SK-N-SH (cell line): ENCODE measurements at regions not wholly inside any gene's neighbourhood (a gene's known extent, or its start where the extent isn't known, plus 50 kb on each side); places are given as distances from the start of the nearest gene placed in this dataset.

Experiments used
- CTCF ChIA-PET: fragments of 300-600, 350-600 bp; formaldehyde crosslinking; extraction: SDS; loops from one replicate; lab custom pipeline; 2021; lab: Yijun Ruan, JAX
- POLR2A ChIA-PET: fragments of 350-600 bp; sonication (Branson Sonifier 250); formaldehyde crosslinking; extraction: SDS; loops from one replicate; lab custom pipeline; 2020; ENCODE audit warnings: antibody characterized with exemption, inconsistent platforms; lab: Yijun Ruan, JAX
- DNase-seq: peaks from one replicate; pipeline ENCODE4 v3.0.0; 2012
- H2AFZ ChIP-seq: fragments of 200-600 bp; sonication (generic); 2 replicates; pipeline ENCODE4 v1.8.1; 2016; ENCODE audit warnings: antibody characterized with exemption, mild to moderate bottlenecking, low read depth
- H3F3A ChIP-seq: fragments of 200-600 bp; sonication (generic); replicated peaks from 2 replicates; pipeline ENCODE3; 2016; ENCODE audit warnings: antibody characterized with exemption, mild to moderate bottlenecking; ENCODE audit not compliant: insufficient read depth
- H3K27ac ChIP-seq, 2 experiments: fragments of 200-500 bp in 1 of 2; fragments of 200-600 bp in 1 of 2; sonication (Bioruptor generic) in 1 of 2; sonication (generic), shearing (Covaris generic) in 1 of 2; 2 replicates each; pipeline versions ENCODE4 v1.5.1 to v1.6.1; 2014 to 2016; ENCODE audit warnings: low read depth in 2 of 2, inconsistent platforms in 1 of 2, low read length in 1 of 2, mild to moderate bottlenecking in 1 of 2, mixed read lengths in 1 of 2
- H3K27me3 ChIP-seq: fragments of 200-600 bp; sonication (generic), shearing (Covaris generic); 2 replicates; pipeline ENCODE4 v1.6.1; 2016; ENCODE audit warnings: mixed run types; ENCODE audit not compliant: insufficient read depth
- H3K36me3 ChIP-seq, 2 experiments: fragments of 200-500 bp in 1 of 2; fragments of 200-600 bp in 1 of 2; sonication (Bioruptor generic) in 1 of 2; sonication (generic) in 1 of 2; replicated peaks in 1 of 2; 2 replicates each; pipeline versions ENCODE3 to v1.5.1; 2014 to 2016; ENCODE audit warnings: low read length in 1 of 2, mild to moderate bottlenecking in 1 of 2; ENCODE audit not compliant: insufficient read depth in 2 of 2, control insufficient read depth in 1 of 2
- H3K4me1 ChIP-seq, 2 experiments: fragments of 200-500 bp in 1 of 2; fragments of 200-600 bp in 1 of 2; sonication (Bioruptor generic) in 1 of 2; sonication (generic), shearing (Covaris generic) in 1 of 2; 2 replicates each; pipeline versions ENCODE4 v1.5.1 to v1.6.1; 2014 to 2016; ENCODE audit warnings: low read depth in 1 of 2, low read length in 1 of 2, mixed run types in 1 of 2; ENCODE audit not compliant: insufficient read depth in 2 of 2, control insufficient read depth in 1 of 2
- H3K4me2 ChIP-seq: fragments of 200-600 bp; sonication (generic), shearing (Covaris generic); 2 replicates; pipeline ENCODE4 v1.6.1; 2017; ENCODE audit warnings: mixed run types
- H3K4me3 ChIP-seq, 2 experiments: fragments of 200-500 bp in 1 of 2; fragments of 200-600 bp in 1 of 2; sonication (Bioruptor generic) in 1 of 2; sonication (generic), shearing (Covaris generic) in 1 of 2; 2 replicates each; pipeline versions ENCODE4 v1.5.1 to v1.8.1; 2014 to 2016; ENCODE audit warnings: low read depth in 2 of 2, inconsistent platforms in 1 of 2, low read length in 1 of 2, mild to moderate bottlenecking in 1 of 2, mixed read lengths in 1 of 2, moderate library complexity in 1 of 2
- H3K79me2 ChIP-seq: fragments of 200-600 bp; sonication (generic); 2 replicates; pipeline ENCODE4 v1.8.1; 2017; ENCODE audit warnings: mild to moderate bottlenecking; ENCODE audit not compliant: insufficient read depth
- H3K9ac ChIP-seq: fragments of 200-600 bp; sonication (generic); 2 replicates; pipeline ENCODE4 v1.6.1; 2017; ENCODE audit warnings: mixed run types
- H3K9me2 ChIP-seq: fragments of 200-600 bp; sonication (generic); 2 replicates; pipeline ENCODE4 v1.6.1; 2017; ENCODE audit warnings: mixed run types
- H3K9me3 ChIP-seq: fragments of 200-600 bp; sonication (generic); 2 replicates; pipeline ENCODE4 v1.6.1; 2017; ENCODE audit warnings: mixed run types, mild to moderate bottlenecking, moderate library complexity
- H4K20me1 ChIP-seq: fragments of 200-600 bp; sonication (generic); 2 replicates; pipeline ENCODE4 v1.6.1; 2017; ENCODE audit warnings: mild to moderate bottlenecking, mixed run types; ENCODE audit not compliant: insufficient read depth
- CHD2 ChIP-seq: fragments of 150-350 bp; IDR thresholded peaks from 2 replicates; pipeline ENCODE4 v1.6.1; 2018; ENCODE audit warnings: low read length; ENCODE audit not compliant: partially characterized antibody
- EZH2phosphoT487 ChIP-seq: fragments of 200-600 bp; sonication (generic); IDR thresholded peaks from 2 replicates; pipeline ENCODE4 v1.6.1; 2017; ENCODE audit warnings: low read depth, mixed run types, mild to moderate bottlenecking, antibody characterized with exemption, moderate library complexity, borderline replicate concordance
- FOXJ3 ChIP-seq: sonication (generic); formaldehyde crosslinking; IDR thresholded peaks from 2 replicates; pipeline ENCODE4 v1.5.1; 2020; ENCODE audit warnings: mild to moderate bottlenecking, missing genetic modification reagents
- FOXM1 ChIP-seq: IDR thresholded peaks from 2 replicates; pipeline ENCODE4 v1.4.0; 2012; ENCODE audit warnings: low read depth, mild to moderate bottlenecking
- GATA2 ChIP-seq: sonication (generic); formaldehyde crosslinking; IDR thresholded peaks from 2 replicates; pipeline ENCODE4 v1.5.0; 2020; ENCODE audit warnings: mild to moderate bottlenecking, missing genetic modification reagents
- NRF1 ChIP-seq: IDR thresholded peaks from 2 replicates; pipeline ENCODE4 v1.6.1; 2012; ENCODE audit warnings: low read depth, mild to moderate bottlenecking, low read length
- PBX3 ChIP-seq: IDR thresholded peaks from 2 replicates; pipeline ENCODE4; 2012
- POLR2AphosphoS5 ChIP-seq: IDR thresholded peaks from 2 replicates; pipeline ENCODE4 v1.6.1; 2012; ENCODE audit warnings: low read depth, low read length
- RCOR1 ChIP-seq: fragments of 150-350 bp; IDR thresholded peaks from 2 replicates; pipeline ENCODE4 v1.6.1; 2017; ENCODE audit warnings: antibody characterized with exemption, low read length
- RFX5 ChIP-seq: IDR thresholded peaks from 2 replicates; pipeline ENCODE4 v1.6.1; 2012; ENCODE audit warnings: mild to moderate bottlenecking, improper control_type of control experiment, low read length
- TAF1 ChIP-seq: IDR thresholded peaks from 2 replicates; pipeline ENCODE4 v1.6.1; 2012; ENCODE audit warnings: low read depth, mild to moderate bottlenecking, low read length, moderate library complexity, borderline replicate concordance
- TCF12 ChIP-seq: IDR thresholded peaks from 2 replicates; pipeline ENCODE4 v1.4.0; 2012
- TEAD4 ChIP-seq: IDR thresholded peaks from 2 replicates; pipeline ENCODE4 v1.4.0; 2012; ENCODE audit warnings: mild to moderate bottlenecking, borderline replicate concordance; ENCODE audit not compliant: insufficient read depth
- USF2 ChIP-seq: fragments of 150-350 bp; IDR thresholded peaks from 2 replicates; pipeline ENCODE4 v1.6.1; 2017; ENCODE audit warnings: antibody characterized with exemption, low read length, low read depth, borderline replicate concordance
- WGBS: methylation state at CpG from one replicate; pipeline ENCODE4 v1.1.6; 2017; ENCODE audit warnings: low lambda C conversion rate; 5-methylcytosine and 5-hydroxymethylcytosine counted together
- TF ChIP-seq, protein P1 (sequence below): IDR thresholded peaks from 2 replicates; pipeline ENCODE4 v1.4.0; 2012; ENCODE audit warnings: low read depth, borderline replicate concordance
- TF ChIP-seq, protein P2 (sequence below): fragments of 150-350 bp; IDR thresholded peaks from 2 replicates; pipeline ENCODE4 v1.6.1; 2016; ENCODE audit warnings: mild to moderate bottlenecking, low read depth, low read length

DNA sequence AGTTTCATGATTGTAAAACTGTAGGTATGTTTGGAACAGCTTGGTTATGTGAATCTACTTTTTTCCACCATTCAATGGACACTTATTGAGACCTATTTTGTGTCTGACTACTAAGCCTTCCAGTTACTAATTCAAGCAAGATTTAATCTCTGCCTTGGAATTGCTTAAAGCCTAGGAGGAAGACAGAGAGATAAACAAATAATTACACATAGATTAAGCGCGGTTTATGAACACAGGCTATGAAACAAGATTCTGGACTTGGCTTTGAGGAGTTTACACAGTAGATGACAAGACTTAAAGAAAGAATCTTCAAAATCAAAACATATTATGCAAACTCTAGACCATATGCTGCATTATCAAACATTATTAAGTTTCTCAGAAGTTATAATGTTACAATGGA, 340.4 kb downstream of the RASEF start:
- ChIA-PET POLR2A (no interaction called here), CTCF (no interaction called here)
- H4K20me1 ChIP-seq, result no peaks in the 10 kb centered on the region
- no peak for DNase-seq
- no peaks in the 10 kb centered on the region for H3K4me1 ChIP-seq
- no peak overlapping the region for H3K27ac ChIP-seq
- no peaks in the 10 kb centered on the region for H3K27me3 ChIP-seq
- WGBS, result 71% methylated on average over 2 of the region's 2 CpGs
- no peaks in the 10 kb centered on the region for H3K79me2 ChIP-seq
- no peaks in the 10 kb centered on the region for H3K9me2 ChIP-seq
- no peaks in the 10 kb centered on the region for H3K36me3 ChIP-seq
- no peak overlapping the region for H3K4me3 ChIP-seq
- H3K9me3 ChIP-seq, result no peaks in the 10 kb centered on the region
- H3K9ac ChIP-seq, result no peak overlapping the region
- H2AFZ ChIP-seq, result no peak overlapping the region
- H3K4me2 ChIP-seq, result no peak overlapping the region
- TF ChIP-seq PBX3 (no peak), FOXJ3 (CRISPR knock-in tag) (no peak), RFX5 (no peak), POLR2AphosphoS5 (no peak), NRF1 (no peak), GATA2 (CRISPR knock-in tag) (no peak)
- TF ChIP-seq, protein P1, sequence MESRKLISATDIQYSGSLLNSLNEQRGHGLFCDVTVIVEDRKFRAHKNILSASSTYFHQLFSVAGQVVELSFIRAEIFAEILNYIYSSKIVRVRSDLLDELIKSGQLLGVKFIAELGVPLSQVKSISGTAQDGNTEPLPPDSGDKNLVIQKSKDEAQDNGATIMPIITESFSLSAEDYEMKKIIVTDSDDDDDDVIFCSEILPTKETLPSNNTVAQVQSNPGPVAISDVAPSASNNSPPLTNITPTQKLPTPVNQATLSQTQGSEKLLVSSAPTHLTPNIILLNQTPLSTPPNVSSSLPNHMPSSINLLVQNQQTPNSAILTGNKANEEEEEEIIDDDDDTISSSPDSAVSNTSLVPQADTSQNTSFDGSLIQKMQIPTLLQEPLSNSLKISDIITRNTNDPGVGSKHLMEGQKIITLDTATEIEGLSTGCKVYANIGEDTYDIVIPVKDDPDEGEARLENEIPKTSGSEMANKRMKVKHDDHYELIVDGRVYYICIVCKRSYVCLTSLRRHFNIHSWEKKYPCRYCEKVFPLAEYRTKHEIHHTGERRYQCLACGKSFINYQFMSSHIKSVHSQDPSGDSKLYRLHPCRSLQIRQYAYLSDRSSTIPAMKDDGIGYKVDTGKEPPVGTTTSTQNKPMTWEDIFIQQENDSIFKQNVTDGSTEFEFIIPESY, result no peak
- TF ChIP-seq, protein P2, sequence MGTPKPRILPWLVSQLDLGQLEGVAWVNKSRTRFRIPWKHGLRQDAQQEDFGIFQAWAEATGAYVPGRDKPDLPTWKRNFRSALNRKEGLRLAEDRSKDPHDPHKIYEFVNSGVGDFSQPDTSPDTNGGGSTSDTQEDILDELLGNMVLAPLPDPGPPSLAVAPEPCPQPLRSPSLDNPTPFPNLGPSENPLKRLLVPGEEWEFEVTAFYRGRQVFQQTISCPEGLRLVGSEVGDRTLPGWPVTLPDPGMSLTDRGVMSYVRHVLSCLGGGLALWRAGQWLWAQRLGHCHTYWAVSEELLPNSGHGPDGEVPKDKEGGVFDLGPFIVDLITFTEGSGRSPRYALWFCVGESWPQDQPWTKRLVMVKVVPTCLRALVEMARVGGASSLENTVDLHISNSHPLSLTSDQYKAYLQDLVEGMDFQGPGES, result no peak
- TF ChIP-seq, all 33 proteins: peak for 0
- H3F3A ChIP-seq, result no peaks in the 10 kb centered on the region

DNA sequence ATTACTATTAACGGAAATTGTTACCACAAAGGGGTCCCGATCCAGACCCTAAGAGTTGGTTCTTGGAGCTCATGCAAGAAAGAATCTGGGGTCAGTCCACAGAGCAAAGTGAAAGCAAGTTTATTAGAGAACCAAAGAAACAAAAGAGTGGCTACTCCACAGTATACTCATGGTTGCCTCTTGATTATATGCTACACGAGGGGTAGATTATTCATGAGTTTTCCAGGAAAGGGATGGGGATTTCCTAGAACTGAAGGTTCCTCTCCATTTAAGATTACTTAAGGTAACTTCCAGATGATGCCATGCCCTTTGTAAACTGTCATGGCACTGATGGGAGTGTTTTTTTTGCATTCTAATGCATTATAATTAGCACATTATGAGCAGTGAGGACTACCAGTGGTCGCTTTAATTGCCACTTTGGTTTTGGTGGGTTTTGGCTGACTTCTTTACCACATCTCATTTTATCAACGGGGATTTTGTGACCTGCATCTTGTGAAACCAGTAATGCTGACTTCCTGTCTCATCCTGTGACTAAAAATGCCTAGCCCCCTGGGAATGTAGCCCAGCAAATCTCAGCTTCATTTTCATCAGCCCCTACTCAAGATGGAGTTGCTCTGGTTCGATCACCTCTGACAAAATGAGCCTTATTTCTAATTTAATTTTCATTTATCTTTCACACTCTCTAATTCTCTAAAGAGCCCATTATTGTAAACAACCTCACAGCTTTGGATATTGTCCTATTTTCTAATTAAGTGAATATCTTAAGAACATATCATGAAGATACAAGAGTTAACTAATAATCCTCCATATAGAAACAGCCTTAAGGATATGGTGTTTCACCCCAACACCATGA, 336.3 kb downstream of the RASEF start:
- no peak overlapping the region for H3K27ac ChIP-seq
- ChIA-PET CTCF (no interaction called here), POLR2A (no interaction called here)
- no peak overlapping the region for H3K9ac ChIP-seq
- no peak overlapping the region for H3K4me2 ChIP-seq
- no peaks in the 10 kb centered on the region for H3F3A ChIP-seq
- H3K27me3 ChIP-seq, result no peaks in the 10 kb centered on the region
- H3K36me3 ChIP-seq, result no peaks in the 10 kb centered on the region
- no peak overlapping the region for H2AFZ ChIP-seq
- 19% methylated on average over 6 of the region's 6 CpGs for WGBS
- DNase-seq, result no peak
- H3K9me2 ChIP-seq, result no peaks in the 10 kb centered on the region
- H3K4me1 ChIP-seq, result no peaks in the 10 kb centered on the region
- no peak overlapping the region for H3K4me3 ChIP-seq
- no peaks in the 10 kb centered on the region for H3K9me3 ChIP-seq
- H3K79me2 ChIP-seq, result no peaks in the 10 kb centered on the region
- H4K20me1 ChIP-seq, result no peaks in the 10 kb centered on the region
- TF ChIP-seq RCOR1 (no peak), EZH2phosphoT487 (no peak), NRF1 (no peak), PBX3 (no peak), RFX5 (no peak), TEAD4 (no peak), TCF12 (no peak), USF2 (no peak), FOXM1 (no peak), TAF1 (no peak), CHD2 (no peak)
